ENCODE measurements at regions not wholly inside any gene's neighbourhood (a gene's known extent, or its start where the extent isn't known, plus 50 kb on each side); places are given as distances from the start of the nearest gene placed in this dataset.

- TF ChIP-seq, protein P1, sequence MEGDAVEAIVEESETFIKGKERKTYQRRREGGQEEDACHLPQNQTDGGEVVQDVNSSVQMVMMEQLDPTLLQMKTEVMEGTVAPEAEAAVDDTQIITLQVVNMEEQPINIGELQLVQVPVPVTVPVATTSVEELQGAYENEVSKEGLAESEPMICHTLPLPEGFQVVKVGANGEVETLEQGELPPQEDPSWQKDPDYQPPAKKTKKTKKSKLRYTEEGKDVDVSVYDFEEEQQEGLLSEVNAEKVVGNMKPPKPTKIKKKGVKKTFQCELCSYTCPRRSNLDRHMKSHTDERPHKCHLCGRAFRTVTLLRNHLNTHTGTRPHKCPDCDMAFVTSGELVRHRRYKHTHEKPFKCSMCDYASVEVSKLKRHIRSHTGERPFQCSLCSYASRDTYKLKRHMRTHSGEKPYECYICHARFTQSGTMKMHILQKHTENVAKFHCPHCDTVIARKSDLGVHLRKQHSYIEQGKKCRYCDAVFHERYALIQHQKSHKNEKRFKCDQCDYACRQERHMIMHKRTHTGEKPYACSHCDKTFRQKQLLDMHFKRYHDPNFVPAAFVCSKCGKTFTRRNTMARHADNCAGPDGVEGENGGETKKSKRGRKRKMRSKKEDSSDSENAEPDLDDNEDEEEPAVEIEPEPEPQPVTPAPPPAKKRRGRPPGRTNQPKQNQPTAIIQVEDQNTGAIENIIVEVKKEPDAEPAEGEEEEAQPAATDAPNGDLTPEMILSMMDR (IDR thresholded peaks at IDR 0.05; ENCODE audit: control insufficient read depth, insufficient read depth, low read depth, low read length, missing control alignments): no peak
- no peak for DNase-seq (ENCODE audit: low read depth)
- H3K4me3 ChIP-seq (ENCODE audit: control insufficient read depth, low read depth, low read length): no peak overlapping the region
Observed at GRCh38 chr6:12379181-12379580, 89.0 kb downstream of the EDN1 start.

GRCh38 chr6:12381587-12381986, 91.4 kb downstream of the EDN1 start:
- no peak for DNase-seq (ENCODE audit: low read depth)
- TF ChIP-seq, protein P1 (IDR thresholded peaks at IDR 0.05; ENCODE audit: control insufficient read depth, insufficient read depth, low read depth, low read length, missing control alignments): no peak
- H3K4me3 ChIP-seq (ENCODE audit: control insufficient read depth, low read depth, low read length): no peak overlapping the region

GRCh38 chr6:12383448-12383847, 93.3 kb downstream of the EDN1 start:
- H3K4me3 ChIP-seq (ENCODE audit: control insufficient read depth, low read depth, low read length): no peak overlapping the region
- TF ChIP-seq, protein P1 (IDR thresholded peaks at IDR 0.05; ENCODE audit: control insufficient read depth, insufficient read depth, low read depth, low read length, missing control alignments): no peak
- DNase-seq (ENCODE audit: low read depth): no peak

GRCh38 chr6:12384357-12384912, 94.3 kb downstream of the EDN1 start:
- no peak for DNase-seq (ENCODE audit: low read depth)
- TF ChIP-seq, protein P1 (IDR thresholded peaks at IDR 0.05; ENCODE audit: control insufficient read depth, insufficient read depth, low read depth, low read length, missing control alignments): no peak
- H3K4me3 ChIP-seq (ENCODE audit: control insufficient read depth, low read depth, low read length): no peak overlapping the region

DNA sequence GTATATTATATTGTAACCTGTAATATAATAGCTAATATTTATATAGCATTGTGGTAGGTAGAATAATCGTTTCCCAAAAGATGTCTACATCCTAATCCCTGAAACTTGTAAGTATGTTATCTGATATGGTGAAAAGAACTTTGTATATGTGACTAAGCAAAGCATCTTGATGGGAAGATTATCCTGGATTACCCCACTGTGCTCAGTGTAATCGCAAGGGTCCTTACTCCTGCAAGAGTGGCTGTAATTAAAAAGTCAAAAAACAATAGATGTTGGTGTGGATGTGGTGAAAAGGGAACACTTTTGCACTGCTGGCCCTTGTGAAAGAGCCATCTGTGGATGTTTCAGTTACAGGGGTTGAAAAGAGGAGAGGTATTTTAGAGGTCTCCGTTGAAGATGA, 95.2 kb downstream of the EDN1 start:
- DNase-seq (ENCODE audit: low read depth): no peak
- no peak overlapping the region for H3K4me3 ChIP-seq (ENCODE audit: control insufficient read depth, low read depth, low read length)
- TF ChIP-seq, protein P1 (IDR thresholded peaks at IDR 0.05; ENCODE audit: control insufficient read depth, insufficient read depth, low read depth, low read length, missing control alignments): no peak

DNA sequence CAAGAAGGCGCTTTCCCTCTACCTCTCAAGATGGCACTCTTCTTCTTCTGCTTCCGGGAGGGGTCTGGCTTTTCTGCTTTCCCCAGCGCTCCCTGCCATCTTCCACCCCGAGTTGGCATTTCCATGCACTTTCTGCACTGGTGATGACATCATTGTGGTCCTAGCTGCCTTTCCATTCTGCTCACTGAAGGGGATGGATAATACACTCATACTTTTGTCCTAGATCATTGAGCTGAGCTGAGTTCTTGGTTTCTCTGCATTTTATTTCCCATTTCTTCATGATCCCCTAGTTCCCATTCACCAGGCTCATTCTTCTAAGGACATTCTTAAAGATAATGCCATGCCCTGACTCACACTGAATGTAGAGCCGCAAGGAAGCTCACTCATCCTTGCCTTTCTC, 96.7 kb downstream of the EDN1 start:
- no peak for DNase-seq (ENCODE audit: low read depth)
- TF ChIP-seq, protein P1 (IDR thresholded peaks at IDR 0.05; ENCODE audit: control insufficient read depth, insufficient read depth, low read depth, low read length, missing control alignments): no peak
- no peak overlapping the region for H3K4me3 ChIP-seq (ENCODE audit: control insufficient read depth, low read depth, low read length)

DNA sequence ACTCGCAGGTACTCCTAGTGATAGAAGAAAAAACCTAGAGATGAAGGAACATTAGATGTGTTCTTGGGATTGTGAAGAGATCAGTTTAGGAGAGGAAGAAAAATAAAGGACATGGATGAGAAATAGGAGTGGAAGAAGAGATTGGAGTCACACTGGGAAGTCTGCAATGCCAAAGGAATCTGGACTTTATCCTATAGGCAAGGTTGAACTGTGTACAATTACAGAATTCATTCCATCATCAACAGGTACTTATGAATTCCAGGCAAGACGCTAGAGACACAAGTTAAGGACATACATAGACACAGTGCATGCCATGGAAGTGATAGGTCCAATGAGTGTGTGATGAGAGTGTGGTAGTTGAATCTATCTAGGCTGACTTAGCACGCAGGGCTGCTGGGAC, 101.3 kb downstream of the EDN1 start:
- no peak for DNase-seq (ENCODE audit: low read depth)
- no peak overlapping the region for H3K4me3 ChIP-seq (ENCODE audit: control insufficient read depth, low read depth, low read length)
- TF ChIP-seq, protein P1 (IDR thresholded peaks at IDR 0.05; ENCODE audit: control insufficient read depth, insufficient read depth, low read depth, low read length, missing control alignments): no peak
